ENCODE measurements at regions not wholly inside any gene's neighbourhood (a gene's known extent, or its start where the extent isn't known, plus 50 kb on each side); places are given as distances from the start of the nearest gene placed in this dataset.
A peak's percentile ranks its signal among the peaks of the same experiment; 100 is the strongest.
"Not testable (repeated sequence)": the region's sequence is repeated elsewhere in the genome, so short reads cannot be mapped to it uniquely, and the experiment has no call there.

- no peak for DNase-seq
These were observed 90.9 kb upstream of the PTHLH start for GRCh38 chr12:28063355-28063880.

DNA sequence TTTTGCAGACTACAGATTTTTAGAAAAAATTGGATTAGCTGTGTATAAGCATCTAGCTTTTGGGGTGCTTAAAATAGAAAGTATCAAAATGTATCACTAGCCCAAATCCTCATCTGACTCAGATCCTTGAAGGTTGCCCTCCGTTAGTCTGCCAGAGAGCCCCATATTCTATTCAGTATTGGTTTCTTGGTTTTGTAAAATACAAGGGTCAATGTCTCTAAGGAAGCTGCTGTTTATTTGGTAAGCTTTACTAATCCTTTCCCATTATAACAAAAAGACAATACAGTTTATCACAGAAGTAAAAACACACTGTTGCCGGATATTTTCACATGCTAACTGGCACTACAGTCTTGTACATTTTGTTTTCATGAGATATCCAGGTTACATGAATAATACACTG, 92.8 kb upstream of the PTHLH start:
- no peak for DNase-seq

GRCh38 chr12:28065889-28066630, 93.5 kb upstream of the PTHLH start:
- no peak for DNase-seq

DNA sequence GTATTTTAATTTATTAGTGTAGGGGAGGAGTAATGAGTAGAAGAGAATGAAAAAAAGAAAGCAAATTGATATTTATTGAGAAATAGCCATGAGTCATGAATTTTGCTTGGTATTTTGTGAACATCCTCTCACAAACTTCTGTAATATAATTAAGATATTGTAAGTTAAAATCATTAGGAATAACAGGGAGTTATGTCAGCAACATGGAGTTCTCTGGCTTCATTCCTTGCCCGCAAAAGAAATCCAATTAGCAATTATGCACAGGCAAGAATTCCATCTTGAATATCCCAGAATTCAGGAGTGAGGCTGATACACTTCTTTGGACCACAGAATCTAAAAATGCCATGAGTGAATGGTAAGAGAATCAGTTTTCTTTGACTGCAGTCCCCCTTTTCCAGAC, 94.3 kb upstream of the PTHLH start:
- no peak for DNase-seq

GRCh38 chr12:28068467-28068866, 95.9 kb upstream of the PTHLH start:
- no peak for DNase-seq

DNA sequence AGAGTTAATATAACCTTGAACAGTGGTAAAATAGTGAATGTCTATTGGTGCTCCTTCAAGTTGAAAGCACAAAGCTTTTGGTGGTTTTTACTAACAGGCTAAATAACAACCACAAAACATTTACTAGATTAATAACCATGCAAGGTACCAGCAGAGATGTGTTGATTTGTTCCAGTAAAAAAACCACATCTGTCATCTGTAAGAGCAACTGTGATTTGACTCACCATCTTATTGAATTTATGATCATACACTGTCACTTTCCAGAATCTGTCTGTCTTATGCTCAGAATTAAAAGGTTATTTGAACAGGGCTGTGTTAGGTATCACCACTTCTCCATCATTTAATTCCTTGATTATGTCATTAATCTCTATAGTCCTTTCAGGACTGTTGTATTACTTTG, 107.0 kb upstream of the PTHLH start:
- DNase-seq: no peak

GRCh38 chr12:28082096-28082495, 108.2 kb upstream of the CCDC91 start:
- no peak for DNase-seq

GRCh38 chr12:28083840-28084678, 106.2 kb upstream of the CCDC91 start:
- no peak for DNase-seq

- no peak for DNase-seq
These were observed 103.6 kb upstream of the CCDC91 start for GRCh38 chr12:28086521-28087155.

- no peak for DNase-seq
These were observed 101.5 kb upstream of the CCDC91 start for GRCh38 chr12:28088566-28089272.

GRCh38 chr12:28089338-28089737, 100.9 kb upstream of the CCDC91 start:
- peak; percentile 44 for DNase-seq

- no peak for DNase-seq
These were observed 99.4 kb upstream of the CCDC91 start for GRCh38 chr12:28090835-28091234.

DNA sequence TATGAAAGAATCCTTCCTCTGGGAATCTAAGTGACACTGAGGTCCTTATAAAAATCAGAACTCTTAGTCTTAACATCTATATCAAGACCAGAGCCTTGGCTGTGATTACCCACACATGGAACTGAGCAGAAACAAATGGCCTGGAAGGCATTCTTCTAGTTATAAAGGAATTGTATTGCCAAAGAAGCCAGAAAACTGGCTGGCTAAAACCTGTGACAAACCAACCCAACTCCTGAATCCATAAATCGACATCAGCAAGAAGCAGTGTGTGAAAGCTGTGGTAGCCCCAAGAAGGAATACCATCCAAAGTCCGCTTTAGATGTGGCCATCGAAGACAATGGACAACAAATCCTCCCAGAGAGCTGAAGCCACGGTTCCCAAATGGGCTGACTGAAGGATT, 97.9 kb upstream of the CCDC91 start:
- DNase-seq: no peak

DNA sequence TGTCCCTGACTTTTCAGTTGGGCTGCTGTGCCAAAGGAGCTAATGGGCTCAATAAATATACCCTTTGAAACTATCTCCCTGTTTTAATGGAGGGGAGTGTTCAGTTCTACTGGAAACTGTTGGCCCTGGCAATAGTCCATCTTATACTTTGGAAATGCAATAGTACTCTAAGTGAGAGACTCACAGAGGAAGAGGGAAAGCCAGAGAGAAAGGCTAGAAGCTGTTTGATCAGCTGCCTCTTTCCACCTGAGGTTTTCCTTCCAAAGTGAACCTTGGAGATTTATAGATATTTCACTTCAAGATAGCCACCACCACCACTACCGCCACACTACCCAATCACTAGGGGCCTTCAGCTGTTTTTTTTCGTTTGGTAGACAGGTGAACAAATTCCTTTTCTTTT, 93.6 kb upstream of the CCDC91 start:
- no peak for DNase-seq

DNA sequence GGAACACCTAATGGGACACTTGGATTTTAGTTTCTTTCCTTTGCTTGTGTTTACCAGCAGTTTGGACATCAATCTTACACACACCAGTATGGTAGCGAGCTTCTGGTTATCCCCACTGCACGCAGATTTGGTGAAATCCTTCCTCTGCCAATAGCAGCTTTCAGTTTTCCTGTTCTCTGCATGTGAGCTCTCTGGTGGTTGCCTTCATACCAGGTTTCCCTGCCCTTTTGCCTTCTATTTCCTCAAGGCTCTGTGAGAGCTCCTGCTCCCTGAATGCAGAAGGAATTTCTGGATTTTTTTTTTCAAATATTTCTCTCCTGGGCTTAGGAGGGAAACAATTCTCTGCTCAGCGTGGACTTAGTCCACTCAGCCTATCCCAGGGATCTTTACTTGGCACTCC, 93.0 kb upstream of the CCDC91 start:
- DNase-seq: no peak

DNA sequence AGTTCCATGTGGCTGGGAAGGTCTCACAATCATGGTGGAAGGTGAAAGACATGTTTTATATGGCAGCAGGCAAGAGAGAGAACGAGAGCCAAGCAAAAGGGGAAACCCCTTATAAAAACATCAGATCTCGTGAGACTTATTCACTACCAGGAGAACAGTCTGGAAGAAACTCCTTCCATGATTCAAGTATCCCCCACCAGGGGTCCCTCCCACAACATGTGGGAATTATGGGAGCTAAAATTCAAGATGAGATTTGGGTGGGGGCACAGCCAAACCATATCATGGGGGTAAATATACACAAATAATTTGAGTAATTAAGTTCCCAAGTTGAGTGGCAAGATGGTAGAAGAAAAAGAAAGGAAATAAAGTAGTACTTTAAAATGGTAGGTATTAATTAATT, 91.0 kb upstream of the CCDC91 start:
- not testable (repeated sequence) for DNase-seq

GRCh38 chr12:28099871-28100270, 90.4 kb upstream of the CCDC91 start:
- DNase-seq: no peak

GRCh38 chr12:28100717-28101116, 89.5 kb upstream of the CCDC91 start:
- no peak for DNase-seq

DNA sequence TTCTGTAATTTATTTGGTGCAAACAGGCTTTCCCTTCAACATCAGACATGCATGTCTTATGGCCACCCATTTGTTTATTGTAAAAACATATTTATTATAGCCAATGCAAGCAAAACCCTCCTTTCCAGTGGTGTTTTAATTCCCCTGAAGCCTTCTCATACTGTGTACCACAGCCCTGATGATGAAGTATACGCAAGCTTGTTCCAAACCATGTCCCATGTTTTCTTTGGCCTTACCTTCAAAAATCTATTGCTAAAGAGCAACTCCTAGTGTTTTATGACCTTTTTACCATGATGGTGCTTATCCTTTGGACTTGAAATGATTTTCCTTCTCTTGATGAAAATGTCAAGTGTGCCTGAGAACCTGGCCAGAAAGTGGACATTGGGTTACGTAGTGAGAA, 85.9 kb upstream of the CCDC91 start:
- DNase-seq: no peak

DNA sequence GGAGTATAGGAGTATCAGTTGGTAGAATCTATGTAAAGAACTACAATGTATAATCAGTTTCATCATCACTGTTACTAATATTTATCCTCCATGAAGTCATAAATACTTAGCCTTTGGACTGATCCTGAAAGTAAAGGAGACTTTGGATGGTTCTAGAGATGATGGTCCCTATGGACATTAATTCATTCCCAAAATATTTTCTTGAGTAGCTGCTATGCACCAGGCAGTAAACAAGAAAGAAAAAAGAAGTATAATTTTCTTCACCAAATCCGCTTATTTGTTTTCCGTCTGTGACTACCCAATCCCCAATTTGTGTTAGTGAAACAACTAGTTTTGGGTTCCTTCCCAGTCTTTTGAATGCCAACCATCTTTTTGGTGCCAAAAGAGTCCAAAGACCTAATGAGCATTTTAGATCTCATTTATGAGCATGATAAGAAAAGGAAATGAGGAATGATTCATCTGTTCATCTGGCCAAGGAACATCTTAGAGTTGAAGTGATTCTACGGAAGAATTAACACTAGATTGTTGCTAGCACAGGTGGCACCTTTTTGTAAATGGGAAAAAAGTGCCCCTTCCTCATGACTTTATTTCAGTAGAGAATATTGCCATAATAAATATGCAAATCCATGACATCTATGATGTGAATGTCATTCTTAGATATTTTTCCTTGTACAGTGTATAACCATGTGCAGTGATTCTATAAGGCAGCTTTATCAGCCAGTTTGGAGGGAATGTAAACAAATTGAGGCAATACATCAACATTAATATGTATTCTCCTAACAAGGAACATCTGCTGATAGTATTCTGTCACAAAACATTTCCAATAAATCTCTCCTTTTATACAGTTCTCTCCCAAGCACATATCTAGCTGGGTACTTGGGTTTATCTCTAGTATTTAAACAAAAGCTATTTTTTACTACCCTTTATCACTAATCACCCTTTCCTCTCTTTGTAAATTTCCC, 85.1 kb upstream of the CCDC91 start:
- no peak for DNase-seq

- DNase-seq: no peak
These were observed 82.6 kb upstream of the CCDC91 start for GRCh38 chr12:28107679-28108078.

GRCh38 chr12:28108599-28108998, 81.7 kb upstream of the CCDC91 start:
- no peak for DNase-seq
